ENCODE measurements at regions not wholly inside any gene's neighbourhood (a gene's known extent, or its start where the extent isn't known, plus 50 kb on each side); places are given as distances from the start of the nearest gene placed in this dataset.

DNA sequence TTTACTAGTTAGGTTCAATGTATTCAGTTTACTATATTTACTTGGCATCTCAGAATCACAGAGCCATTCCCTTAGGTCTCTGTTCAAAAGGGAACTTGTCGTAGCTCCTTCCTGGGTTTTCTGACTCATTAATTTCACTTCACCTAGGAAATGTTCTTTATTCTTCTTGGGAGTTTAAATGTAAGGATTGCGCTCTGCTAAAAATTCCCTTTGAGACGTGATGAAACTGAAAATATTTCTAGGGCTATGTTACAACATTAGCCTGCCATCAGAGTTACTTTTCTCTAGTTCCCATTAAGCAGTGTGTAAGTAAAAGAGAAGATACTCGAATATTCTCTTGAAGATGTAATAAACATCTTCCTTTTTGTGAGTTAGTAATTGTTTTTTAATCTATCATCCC, 209.5 kb downstream of the CASP12 start:
- Histone ChIP-seq H3F3A (ENCODE audit: low read depth) (no peaks in the 10 kb centered on the region), H3K9ac (ENCODE audit: low read depth, low read length, poor library complexity, severe bottlenecking) (no peak overlapping the region), H2AFZ (ENCODE audit: low read length) (no peak overlapping the region), H3K4me3 (ENCODE audit: low read length, poor library complexity, severe bottlenecking) (no peak overlapping the region), H3K4me2 (ENCODE audit: low read depth, low read length, poor library complexity, severe bottlenecking) (peak overlapping the region; percentile 1), H3K9me2 (replicated peaks; ENCODE audit: low read depth, low read length) (no peaks in the 10 kb centered on the region), H3K36me3 (ENCODE audit: insufficient read depth, low read length) (no peaks in the 10 kb centered on the region), H3K4me1 (ENCODE audit: insufficient read depth, low read length, poor library complexity, severe bottlenecking) (peaks cover 26% of the 10 kb centered on the region), H4K20me1 (ENCODE audit: insufficient read depth, low read length, poor library complexity, severe bottlenecking) (no peaks in the 10 kb centered on the region), H3K79me2 (ENCODE audit: insufficient read depth, low read length) (no peaks in the 10 kb centered on the region), H3K9me3 (ENCODE audit: insufficient read depth, low read depth, low read length) (no peaks in the 10 kb centered on the region), H3K27me3 (ENCODE audit: insufficient read depth, low read length, poor library complexity, severe bottlenecking) (no peaks in the 10 kb centered on the region)
- no peak for TF ChIP-seq EZH2phosphoT487 (IDR thresholded peaks at IDR 0.05; ENCODE audit: borderline replicate concordance)
- TF ChIP-seq, protein P1, sequence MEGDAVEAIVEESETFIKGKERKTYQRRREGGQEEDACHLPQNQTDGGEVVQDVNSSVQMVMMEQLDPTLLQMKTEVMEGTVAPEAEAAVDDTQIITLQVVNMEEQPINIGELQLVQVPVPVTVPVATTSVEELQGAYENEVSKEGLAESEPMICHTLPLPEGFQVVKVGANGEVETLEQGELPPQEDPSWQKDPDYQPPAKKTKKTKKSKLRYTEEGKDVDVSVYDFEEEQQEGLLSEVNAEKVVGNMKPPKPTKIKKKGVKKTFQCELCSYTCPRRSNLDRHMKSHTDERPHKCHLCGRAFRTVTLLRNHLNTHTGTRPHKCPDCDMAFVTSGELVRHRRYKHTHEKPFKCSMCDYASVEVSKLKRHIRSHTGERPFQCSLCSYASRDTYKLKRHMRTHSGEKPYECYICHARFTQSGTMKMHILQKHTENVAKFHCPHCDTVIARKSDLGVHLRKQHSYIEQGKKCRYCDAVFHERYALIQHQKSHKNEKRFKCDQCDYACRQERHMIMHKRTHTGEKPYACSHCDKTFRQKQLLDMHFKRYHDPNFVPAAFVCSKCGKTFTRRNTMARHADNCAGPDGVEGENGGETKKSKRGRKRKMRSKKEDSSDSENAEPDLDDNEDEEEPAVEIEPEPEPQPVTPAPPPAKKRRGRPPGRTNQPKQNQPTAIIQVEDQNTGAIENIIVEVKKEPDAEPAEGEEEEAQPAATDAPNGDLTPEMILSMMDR (conservative IDR thresholded peaks at IDR 0.05; ENCODE audit: low read length), result no peak

- Histone ChIP-seq H3K4me1 (ENCODE audit: insufficient read depth, low read length, poor library complexity, severe bottlenecking) (peaks cover 13% of the 10 kb centered on the region), H2AFZ (ENCODE audit: low read length) (no peak overlapping the region), H3K27me3 (ENCODE audit: insufficient read depth, low read length, poor library complexity, severe bottlenecking) (no peaks in the 10 kb centered on the region), H3F3A (ENCODE audit: low read depth) (no peaks in the 10 kb centered on the region), H3K36me3 (ENCODE audit: insufficient read depth, low read length) (no peaks in the 10 kb centered on the region), H3K9me3 (ENCODE audit: insufficient read depth, low read depth, low read length) (no peaks in the 10 kb centered on the region), H3K4me3 (ENCODE audit: low read length, poor library complexity, severe bottlenecking) (no peak overlapping the region), H4K20me1 (ENCODE audit: insufficient read depth, low read length, poor library complexity, severe bottlenecking) (no peaks in the 10 kb centered on the region), H3K9ac (ENCODE audit: low read depth, low read length, poor library complexity, severe bottlenecking) (no peak overlapping the region), H3K4me2 (ENCODE audit: low read depth, low read length, poor library complexity, severe bottlenecking) (no peak overlapping the region), H3K79me2 (ENCODE audit: insufficient read depth, low read length) (no peaks in the 10 kb centered on the region), H3K9me2 (replicated peaks; ENCODE audit: low read depth, low read length) (no peaks in the 10 kb centered on the region)
- TF ChIP-seq, protein P1 (conservative IDR thresholded peaks at IDR 0.05; ENCODE audit: low read length), result no peak
- TF ChIP-seq EZH2phosphoT487 (IDR thresholded peaks at IDR 0.05; ENCODE audit: borderline replicate concordance), result no peak
These were observed 216.1 kb downstream of the CASP12 start for GRCh38 chr11:104682206-104682605.

DNA sequence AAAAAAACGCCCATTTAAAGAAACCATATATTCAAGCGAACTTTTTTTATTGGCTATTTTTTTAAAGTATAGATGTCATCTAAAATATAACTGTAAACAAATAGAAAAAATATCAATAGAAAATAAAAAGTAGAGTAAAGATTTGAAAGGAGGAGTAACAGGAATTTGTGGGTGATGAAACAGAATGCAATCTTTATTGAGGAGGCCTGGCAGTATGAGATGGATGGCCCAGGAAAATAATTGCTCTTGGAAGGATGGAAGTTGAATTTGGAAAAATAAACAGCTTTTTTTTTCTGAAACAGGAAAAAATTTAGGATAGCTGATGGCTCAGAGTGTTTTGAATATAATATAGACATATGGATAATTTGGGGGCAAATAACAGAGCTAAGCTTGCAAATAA, 219.0 kb downstream of the CASP12 start:
- no peaks in the 10 kb centered on the region for H3K9me3 ChIP-seq (ENCODE audit: insufficient read depth, low read depth, low read length)
- TF ChIP-seq EZH2phosphoT487 (IDR thresholded peaks at IDR 0.05; ENCODE audit: borderline replicate concordance), result no peak
- TF ChIP-seq, protein P1 (conservative IDR thresholded peaks at IDR 0.05; ENCODE audit: low read length), result no peak
- no peaks in the 10 kb centered on the region for H3K27me3 ChIP-seq (ENCODE audit: insufficient read depth, low read length, poor library complexity, severe bottlenecking)
- H4K20me1 ChIP-seq (ENCODE audit: insufficient read depth, low read length, poor library complexity, severe bottlenecking), result no peaks in the 10 kb centered on the region
- H3F3A ChIP-seq (ENCODE audit: low read depth), result no peaks in the 10 kb centered on the region
- no peaks in the 10 kb centered on the region for H3K36me3 ChIP-seq (ENCODE audit: insufficient read depth, low read length)
- H3K4me2 ChIP-seq (ENCODE audit: low read depth, low read length, poor library complexity, severe bottlenecking), result no peak overlapping the region
- no peaks in the 10 kb centered on the region for H3K9me2 ChIP-seq (replicated peaks; ENCODE audit: low read depth, low read length)
- H3K9ac ChIP-seq (ENCODE audit: low read depth, low read length, poor library complexity, severe bottlenecking), result no peak overlapping the region
- peaks cover 13% of the 10 kb centered on the region for H3K4me1 ChIP-seq (ENCODE audit: insufficient read depth, low read length, poor library complexity, severe bottlenecking)
- 0 out of 2 replicates have a peak overlapping the region, but pooled peaks have one; percentile 15 for H2AFZ ChIP-seq (ENCODE audit: low read length)
- no peaks in the 10 kb centered on the region for H3K79me2 ChIP-seq (ENCODE audit: insufficient read depth, low read length)
- no peak overlapping the region for H3K4me3 ChIP-seq (ENCODE audit: low read length, poor library complexity, severe bottlenecking)

Measured in Loucy (cell line).